ENCODE measurements at regions not wholly inside any gene's neighbourhood (a gene's known extent, or its start where the extent isn't known, plus 50 kb on each side); places are given as distances from the start of the nearest gene placed in this dataset.

DNA sequence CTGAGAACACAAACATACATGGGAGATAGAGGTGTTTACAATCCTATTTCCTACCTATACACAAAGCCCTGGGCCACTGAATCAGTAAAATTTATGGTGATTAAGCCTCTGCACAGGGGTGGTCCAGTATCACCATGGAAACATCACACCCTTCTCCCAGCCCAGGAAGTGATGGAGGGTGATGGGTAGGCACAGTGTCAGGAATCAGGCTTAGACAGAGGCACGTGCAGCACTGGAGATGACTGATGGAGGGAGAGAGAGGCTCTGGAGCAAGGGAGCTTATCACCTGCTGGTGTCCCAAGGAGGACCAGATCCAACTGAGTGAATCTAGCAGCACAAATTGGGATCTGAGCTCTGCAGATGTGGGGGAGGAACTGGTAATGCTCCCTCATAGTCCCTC lies 117.2 kb downstream of the RPIA start:
- TF ChIP-seq EZH2 (IDR thresholded peaks at IDR 0.05; ENCODE audit: low read depth, unreplicated experiment) (no peak), EZH2phosphoT487 (IDR thresholded peaks at IDR 0.05; ENCODE audit: unreplicated experiment) (no peak), POLR2AphosphoS5 (IDR thresholded peaks at IDR 0.05; ENCODE audit: low read depth) (no peak), STAT1 (IDR thresholded peaks at IDR 0.05; ENCODE audit: unreplicated experiment) (no peak), JUNB (IDR thresholded peaks at IDR 0.05; ENCODE audit: unreplicated experiment) (no peak), ZNF331 (CRISPR knock-in tag; IDR thresholded peaks at IDR 0.05; ENCODE audit: low read depth) (no peak), CREB1 (CRISPR knock-in tag; IDR thresholded peaks at IDR 0.05; ENCODE audit: low read depth) (no peak), NANOG (IDR thresholded peaks at IDR 0.05; ENCODE audit: borderline replicate concordance) (no peak)
- TF ChIP-seq, protein P1, sequence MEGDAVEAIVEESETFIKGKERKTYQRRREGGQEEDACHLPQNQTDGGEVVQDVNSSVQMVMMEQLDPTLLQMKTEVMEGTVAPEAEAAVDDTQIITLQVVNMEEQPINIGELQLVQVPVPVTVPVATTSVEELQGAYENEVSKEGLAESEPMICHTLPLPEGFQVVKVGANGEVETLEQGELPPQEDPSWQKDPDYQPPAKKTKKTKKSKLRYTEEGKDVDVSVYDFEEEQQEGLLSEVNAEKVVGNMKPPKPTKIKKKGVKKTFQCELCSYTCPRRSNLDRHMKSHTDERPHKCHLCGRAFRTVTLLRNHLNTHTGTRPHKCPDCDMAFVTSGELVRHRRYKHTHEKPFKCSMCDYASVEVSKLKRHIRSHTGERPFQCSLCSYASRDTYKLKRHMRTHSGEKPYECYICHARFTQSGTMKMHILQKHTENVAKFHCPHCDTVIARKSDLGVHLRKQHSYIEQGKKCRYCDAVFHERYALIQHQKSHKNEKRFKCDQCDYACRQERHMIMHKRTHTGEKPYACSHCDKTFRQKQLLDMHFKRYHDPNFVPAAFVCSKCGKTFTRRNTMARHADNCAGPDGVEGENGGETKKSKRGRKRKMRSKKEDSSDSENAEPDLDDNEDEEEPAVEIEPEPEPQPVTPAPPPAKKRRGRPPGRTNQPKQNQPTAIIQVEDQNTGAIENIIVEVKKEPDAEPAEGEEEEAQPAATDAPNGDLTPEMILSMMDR (conservative IDR thresholded peaks at IDR 0.05; ENCODE audit: low read depth in 2 of 2) = no peak
- TF ChIP-seq, protein P2, sequence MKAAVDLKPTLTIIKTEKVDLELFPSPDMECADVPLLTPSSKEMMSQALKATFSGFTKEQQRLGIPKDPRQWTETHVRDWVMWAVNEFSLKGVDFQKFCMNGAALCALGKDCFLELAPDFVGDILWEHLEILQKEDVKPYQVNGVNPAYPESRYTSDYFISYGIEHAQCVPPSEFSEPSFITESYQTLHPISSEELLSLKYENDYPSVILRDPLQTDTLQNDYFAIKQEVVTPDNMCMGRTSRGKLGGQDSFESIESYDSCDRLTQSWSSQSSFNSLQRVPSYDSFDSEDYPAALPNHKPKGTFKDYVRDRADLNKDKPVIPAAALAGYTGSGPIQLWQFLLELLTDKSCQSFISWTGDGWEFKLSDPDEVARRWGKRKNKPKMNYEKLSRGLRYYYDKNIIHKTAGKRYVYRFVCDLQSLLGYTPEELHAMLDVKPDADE (IDR thresholded peaks at IDR 0.05) = no peak
- TF ChIP-seq, protein P3, sequence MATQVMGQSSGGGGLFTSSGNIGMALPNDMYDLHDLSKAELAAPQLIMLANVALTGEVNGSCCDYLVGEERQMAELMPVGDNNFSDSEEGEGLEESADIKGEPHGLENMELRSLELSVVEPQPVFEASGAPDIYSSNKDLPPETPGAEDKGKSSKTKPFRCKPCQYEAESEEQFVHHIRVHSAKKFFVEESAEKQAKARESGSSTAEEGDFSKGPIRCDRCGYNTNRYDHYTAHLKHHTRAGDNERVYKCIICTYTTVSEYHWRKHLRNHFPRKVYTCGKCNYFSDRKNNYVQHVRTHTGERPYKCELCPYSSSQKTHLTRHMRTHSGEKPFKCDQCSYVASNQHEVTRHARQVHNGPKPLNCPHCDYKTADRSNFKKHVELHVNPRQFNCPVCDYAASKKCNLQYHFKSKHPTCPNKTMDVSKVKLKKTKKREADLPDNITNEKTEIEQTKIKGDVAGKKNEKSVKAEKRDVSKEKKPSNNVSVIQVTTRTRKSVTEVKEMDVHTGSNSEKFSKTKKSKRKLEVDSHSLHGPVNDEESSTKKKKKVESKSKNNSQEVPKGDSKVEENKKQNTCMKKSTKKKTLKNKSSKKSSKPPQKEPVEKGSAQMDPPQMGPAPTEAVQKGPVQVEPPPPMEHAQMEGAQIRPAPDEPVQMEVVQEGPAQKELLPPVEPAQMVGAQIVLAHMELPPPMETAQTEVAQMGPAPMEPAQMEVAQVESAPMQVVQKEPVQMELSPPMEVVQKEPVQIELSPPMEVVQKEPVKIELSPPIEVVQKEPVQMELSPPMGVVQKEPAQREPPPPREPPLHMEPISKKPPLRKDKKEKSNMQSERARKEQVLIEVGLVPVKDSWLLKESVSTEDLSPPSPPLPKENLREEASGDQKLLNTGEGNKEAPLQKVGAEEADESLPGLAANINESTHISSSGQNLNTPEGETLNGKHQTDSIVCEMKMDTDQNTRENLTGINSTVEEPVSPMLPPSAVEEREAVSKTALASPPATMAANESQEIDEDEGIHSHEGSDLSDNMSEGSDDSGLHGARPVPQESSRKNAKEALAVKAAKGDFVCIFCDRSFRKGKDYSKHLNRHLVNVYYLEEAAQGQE (IDR thresholded peaks at IDR 0.05; ENCODE audit: unreplicated experiment) = no peak
